PC-3 (cell line): ENCODE measurements at regions not wholly inside any gene's neighbourhood (a gene's known extent, or its start where the extent isn't known, plus 50 kb on each side); places are given as distances from the start of the nearest gene placed in this dataset.
A peak's percentile ranks its signal among the peaks of the same experiment; 100 is the strongest.
"Not testable (repeated sequence)": the region's sequence is repeated elsewhere in the genome, so short reads cannot be mapped to it uniquely, and the experiment has no call there.

Experiments used
- ATAC-seq: fragments of 200-7000 bp; cut with Tn5 transposase; 2 replicates; pipeline ENCODE4 v1.9.1; 2020; ENCODE audit warnings: mild to moderate bottlenecking, moderate library complexity
- BruUV-seq: library from RNA; stranded (reverse); fragments of 400-500 nt; replicated peaks from 2 replicates; lab custom pipeline; 2021; lab: Mats Ljungman, UMichigan
- CTCF ChIA-PET: fragments of 300-600 bp; sonication (Branson Sonifier 250); formaldehyde crosslinking; loops from one replicate; lab custom pipeline; 2022; ENCODE audit warnings: antibody characterized with exemption; lab: Charles Lee
- POLR2A ChIA-PET: fragments of 300-600 bp; sonication (Branson Sonifier 250); formaldehyde crosslinking; loops from one replicate; lab custom pipeline; 2022; ENCODE audit warnings: antibody characterized with exemption; ENCODE audit not compliant: unreplicated experiment; lab: Charles Lee
- DNase-seq: peaks from one replicate; pipeline ENCODE4 v3.0.0-alpha.2; 2015
- H2AFZ ChIP-seq: fragments of 300-600 bp; sonication (generic); 2 replicates; pipeline ENCODE4 v1.6.0; 2016; ENCODE audit warnings: antibody characterized with exemption, low read length
- H3F3A ChIP-seq: fragments of 300-600 bp; sonication (generic); one replicate; pipeline ENCODE4 v1.6.0; 2017; ENCODE audit warnings: antibody characterized with exemption, low read length, control low read depth, mild to moderate bottlenecking; ENCODE audit not compliant: unreplicated experiment
- H3K27ac ChIP-seq: fragments of 300-600 bp; sonication (generic); 2 replicates; pipeline ENCODE4 v1.5.1; 2016; ENCODE audit warnings: mild to moderate bottlenecking, low read length
- H3K27me3 ChIP-seq: fragments of 300-600 bp; sonication (generic); 2 replicates; pipeline ENCODE4 v1.6.1; 2016; ENCODE audit warnings: low read length, mixed read lengths
- H3K36me3 ChIP-seq: fragments of 300-600 bp; sonication (generic); 2 replicates; pipeline ENCODE4 v1.6.1; 2016; ENCODE audit warnings: low read depth, mixed run types, low read length, mixed read lengths
- H3K4me1 ChIP-seq: fragments of 300-600 bp; sonication (generic); 2 replicates; pipeline ENCODE4 v1.5.1; 2016; ENCODE audit warnings: low read length; ENCODE audit not compliant: insufficient read depth
- H3K4me2 ChIP-seq: fragments of 300-600 bp; sonication (generic); 2 replicates; pipeline ENCODE4 v1.6.0; 2016; ENCODE audit warnings: low read length
- H3K4me3 ChIP-seq: fragments of 300-600 bp; sonication (generic); 2 replicates; pipeline ENCODE4 v1.5.1; 2016; ENCODE audit warnings: mild to moderate bottlenecking, low read length, mixed read lengths
- H3K79me2 ChIP-seq: fragments of 300-600 bp; sonication (generic); 2 replicates; pipeline ENCODE4 v1.6.1; 2017; ENCODE audit warnings: low read length, mixed read lengths
- H3K9ac ChIP-seq: fragments of 300-600 bp; sonication (generic); 2 replicates; pipeline ENCODE4 v1.6.0; 2016; ENCODE audit warnings: mild to moderate bottlenecking, low read length
- H3K9me2 ChIP-seq: fragments of 300-600 bp; sonication (generic); replicated peaks from 2 replicates; pipeline ENCODE4 v1.6.1; 2016; ENCODE audit warnings: mixed run types, low read length, mixed read lengths
- H3K9me3 ChIP-seq: fragments of 300-600 bp; sonication (generic); 2 replicates; pipeline ENCODE4 v1.6.1; 2016; ENCODE audit warnings: low read length, mixed read lengths
- H4K20me1 ChIP-seq: fragments of 300-600 bp; sonication (generic); 2 replicates; pipeline ENCODE4 v1.6.1; 2016; ENCODE audit warnings: low read length, mixed read lengths
- CTCF ChIP-seq: fragments of 300-600 bp; sonication (generic); conservative IDR thresholded peaks from 2 replicates; pipeline ENCODE4 v1.5.1; 2017; ENCODE audit warnings: antibody characterized with exemption, low read depth, mild to moderate bottlenecking, low read length
- EZH2 ChIP-seq: fragments of 300-600 bp; sonication (generic); IDR thresholded peaks from one replicate; pipeline ENCODE4 v1.6.1; 2017; ENCODE audit warnings: antibody characterized with exemption, mild to moderate bottlenecking, low read length; ENCODE audit not compliant: unreplicated experiment
- EZH2phosphoT487 ChIP-seq: fragments of 300-600 bp; sonication (generic); IDR thresholded peaks from 2 replicates; pipeline ENCODE4 v1.6.1; 2018; ENCODE audit warnings: mild to moderate bottlenecking, antibody characterized with exemption, low read length, borderline replicate concordance
- intact Hi-C: fragments of 100-400 bp; cut with micrococcal nuclease; formaldehyde crosslinking; loops from 2 replicates; pipeline ENCODE4 v1.9.0; 2023

GRCh38 chr7:29627631-29628030 lies 64.0 kb downstream of the PRR15 start:
- ChIA-PET POLR2A (no interaction called here), CTCF (no interaction called here)

GRCh38 chr7:29629507-29629906 lies 65.9 kb downstream of the PRR15 start:
- Histone ChIP-seq H3K4me2 (no peak overlapping the region), H3K4me1 (peaks cover 9% of the 10 kb centered on the region), H2AFZ (no peak overlapping the region), H3K9me2 (no peaks in the 10 kb centered on the region), H3K27ac (no peak overlapping the region), H3K27me3 (no peaks in the 10 kb centered on the region), H3F3A (no peaks in the 10 kb centered on the region), H4K20me1 (no peaks in the 10 kb centered on the region), H3K4me3 (no peak overlapping the region), H3K9me3 (no peaks in the 10 kb centered on the region), H3K9ac (no peak overlapping the region), H3K79me2 (no peaks in the 10 kb centered on the region), H3K36me3 (no peaks in the 10 kb centered on the region)
- ATAC-seq (peak; percentile 13; the same call in 1 of the 2 replicates), DNase-seq (no peak)
- intact Hi-C loops = no loop called here
- no TSS peak for BruUV-seq
- ChIA-PET POLR2A (no interaction called here), CTCF (no interaction called here)
- TF ChIP-seq CTCF = no peak
- TF ChIP-seq EZH2 = no peak

More at GRCh38 chr7:29627631-29628030, 64.0 kb downstream of the PRR15 start:
- ATAC-seq = no peak
- no peak overlapping the region for H2AFZ ChIP-seq
- H4K20me1 ChIP-seq = no peaks in the 10 kb centered on the region
- H3K4me2 ChIP-seq = no peak overlapping the region
- no peak overlapping the region for H3K9ac ChIP-seq
- no peaks in the 10 kb centered on the region for H3K9me3 ChIP-seq
- H3K4me1 ChIP-seq = peaks cover 28% of the 10 kb centered on the region
- no peak overlapping the region for H3K4me3 ChIP-seq
- TF ChIP-seq EZH2phosphoT487 = no peak
- TF ChIP-seq CTCF = no peak
- no peak for TF ChIP-seq EZH2
- DNase-seq = peak; percentile 39
- intact Hi-C loops = no loop called here
- no peaks in the 10 kb centered on the region for H3K36me3 ChIP-seq
- no peaks in the 10 kb centered on the region for H3K9me2 ChIP-seq
- no peak overlapping the region for H3K27ac ChIP-seq
- H3K79me2 ChIP-seq = no peaks in the 10 kb centered on the region
- H3F3A ChIP-seq = no peaks in the 10 kb centered on the region
- H3K27me3 ChIP-seq = no peaks in the 10 kb centered on the region
- BruUV-seq = no TSS peak

- H3K4me2 ChIP-seq = peak overlapping the region; percentile 31; the same call in 1 of the 2 replicates
- BruUV-seq, H3K9me2 ChIP-seq, H3K4me3 ChIP-seq, H4K20me1 ChIP-seq, H3K9ac ChIP-seq, H3F3A ChIP-seq, H3K36me3 ChIP-seq, H3K9me3 ChIP-seq, H3K27me3 ChIP-seq, H3K4me1 ChIP-seq, H2AFZ ChIP-seq, H3K79me2 ChIP-seq: not testable (repeated sequence)
- ChIA-PET CTCF (interaction anchor here (0.7 kb wide), 1 partner anchor 113 kb away, joined by 5 read pairs; no protein-coding TSS in a partner anchor), POLR2A (interaction anchor here (0.6 to 0.9 kb wide), 3 partner anchors 27 to 143 kb away, joined by 4 to 5 read pairs (median 4); partner anchors contain the start of gene PRR15)
- peak; percentile 70 for TF ChIP-seq CTCF
- intact Hi-C loops = loop anchor here (1.0 to 10.0 kb wide), 7 partner anchors 113 to 777 kb away; no protein-coding TSS in a partner anchor
- DNase-seq (peak; percentile 70), ATAC-seq (peak; percentile 86)
- 0 out of 2 replicates have a peak overlapping the region, but pooled peaks have one; percentile 13 for H3K27ac ChIP-seq
Observed at GRCh38 chr7:29635067-29636008, 71.7 kb downstream of the PRR15 start.
